GM21786 (cell line): ENCODE measurements at regions not wholly inside any gene's neighbourhood (a gene's known extent, or its start where the extent isn't known, plus 50 kb on each side); places are given as distances from the start of the nearest gene placed in this dataset.

ENCODE experiments used
- ATAC-seq: cut with Tn5 transposase; IDR thresholded peaks from one replicate; pipeline ENCODE4 v1.9.1; 2021; ENCODE audit not compliant: unreplicated experiment

DNA sequence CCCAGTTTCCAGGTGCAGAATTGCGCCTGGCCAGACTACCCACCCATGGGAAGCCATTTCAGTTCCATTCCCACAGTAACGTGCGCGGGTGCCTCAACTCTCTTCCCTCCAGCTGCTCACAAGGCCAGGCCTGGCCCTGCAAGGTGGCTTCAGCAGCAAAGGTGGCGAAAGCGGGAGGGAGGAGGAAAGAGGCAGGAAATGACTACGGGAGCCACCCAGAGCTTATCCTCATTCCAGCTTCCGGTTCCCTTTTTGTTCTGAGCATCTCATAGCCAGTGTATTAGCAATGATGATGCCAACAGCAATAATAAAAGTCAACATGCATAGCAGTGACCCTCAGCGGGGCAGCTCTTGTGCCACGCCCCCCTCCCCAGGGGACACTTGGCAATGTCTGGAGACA is 101.5 kb upstream of the BOD1 start:
- ATAC-seq = no peak

DNA sequence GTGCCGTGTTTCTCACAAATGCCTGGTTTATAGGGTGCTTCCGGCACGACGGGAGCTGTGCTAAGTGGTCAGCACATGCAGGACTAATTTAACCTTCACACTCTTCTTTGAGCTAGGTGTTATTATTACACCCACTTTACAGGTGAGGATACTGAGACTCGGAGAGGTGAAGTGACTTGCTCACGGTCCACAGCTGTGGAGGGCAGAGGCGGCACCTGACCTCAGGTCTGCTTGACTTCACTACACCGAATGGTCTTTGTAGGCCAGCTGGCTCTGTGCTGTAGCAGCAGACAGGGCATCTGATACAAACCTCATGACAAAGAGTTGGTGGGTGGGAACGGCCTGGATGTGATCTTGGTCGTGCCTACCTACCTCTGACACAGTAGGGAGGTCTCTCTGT is 102.0 kb upstream of the BOD1 start:
- no peak for ATAC-seq

DNA sequence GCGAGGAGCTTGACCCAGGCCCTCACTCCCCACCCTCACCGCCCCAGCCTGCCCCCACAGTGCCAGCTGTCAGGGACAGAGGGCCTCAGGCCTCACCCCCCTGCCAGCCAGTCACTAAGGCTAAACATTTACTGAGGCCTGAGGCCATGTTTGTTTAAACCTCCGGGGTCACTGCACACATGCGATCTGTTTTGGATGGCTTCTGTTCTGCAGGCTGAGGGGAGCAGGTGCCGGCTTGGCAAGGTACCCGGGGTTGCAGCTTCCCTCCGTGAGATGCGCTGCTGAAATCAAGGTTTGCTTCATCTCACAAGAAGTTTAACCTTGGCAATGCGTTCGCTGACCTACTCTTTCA is 103.3 kb upstream of the BOD1 start:
- no peak for ATAC-seq

- no peak for ATAC-seq
Observed at GRCh38 chr5:173720286-173720952, 104.0 kb upstream of the BOD1 start.

- no peak for ATAC-seq
Observed at GRCh38 chr5:173720953-173721600, 104.6 kb upstream of the BOD1 start.

- no peak for ATAC-seq
Observed at GRCh38 chr5:173721601-173722232, 105.3 kb upstream of the BOD1 start.

GRCh38 chr5:173726846-173727557 is 110.6 kb upstream of the BOD1 start:
- ATAC-seq = no peak

- no peak for ATAC-seq
Observed at GRCh38 chr5:173727839-173728778, 111.7 kb upstream of the BOD1 start.

GRCh38 chr5:173729079-173729765 is 112.8 kb upstream of the BOD1 start:
- ATAC-seq = no peak

DNA sequence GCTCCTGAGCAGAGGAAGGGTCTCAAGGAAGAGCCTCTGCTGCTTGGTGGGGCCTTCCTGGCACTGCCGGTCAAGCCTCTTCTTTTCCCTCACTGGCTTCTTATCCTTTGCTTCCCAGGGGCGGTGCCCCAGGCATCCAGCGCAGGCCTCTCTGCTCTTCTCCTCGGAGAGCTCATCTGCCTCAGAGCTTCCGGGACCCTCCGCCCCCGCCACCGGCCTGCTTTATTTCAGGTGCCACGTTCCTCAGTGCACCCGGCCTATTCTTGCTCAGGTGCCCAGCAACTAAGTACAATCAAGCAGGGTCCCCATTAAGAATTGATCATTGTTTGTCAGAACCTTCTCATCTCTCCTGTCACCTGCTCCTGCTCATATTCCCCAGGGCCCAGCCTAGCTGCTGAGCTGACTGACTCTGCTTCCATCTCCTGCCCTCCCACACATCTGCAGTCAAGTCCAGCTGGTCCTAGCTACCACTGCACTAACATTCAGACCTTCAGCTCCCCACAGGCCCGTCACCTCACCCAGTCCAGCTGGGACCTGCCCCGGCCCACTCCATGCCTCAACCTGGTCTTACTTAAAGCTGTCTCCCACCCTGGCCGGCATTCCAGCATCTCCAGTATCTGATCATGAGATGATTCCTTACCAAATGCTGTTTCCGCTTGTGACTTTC is 114.3 kb upstream of the BOD1 start:
- no peak for ATAC-seq

- no peak for ATAC-seq
Observed at GRCh38 chr5:173733021-173733420, 116.6 kb upstream of the BOD1 start.

GRCh38 chr5:173733425-173733824 is 117.0 kb upstream of the BOD1 start:
- ATAC-seq = no peak

GRCh38 chr5:173733831-173734501 is 117.5 kb upstream of the BOD1 start:
- ATAC-seq = peak; percentile 29

- ATAC-seq = no peak
Observed at GRCh38 chr5:173734716-173735115, 118.3 kb upstream of the BOD1 start.

GRCh38 chr5:173735184-173735583 is 118.7 kb upstream of the BOD1 start:
- no peak for ATAC-seq

DNA sequence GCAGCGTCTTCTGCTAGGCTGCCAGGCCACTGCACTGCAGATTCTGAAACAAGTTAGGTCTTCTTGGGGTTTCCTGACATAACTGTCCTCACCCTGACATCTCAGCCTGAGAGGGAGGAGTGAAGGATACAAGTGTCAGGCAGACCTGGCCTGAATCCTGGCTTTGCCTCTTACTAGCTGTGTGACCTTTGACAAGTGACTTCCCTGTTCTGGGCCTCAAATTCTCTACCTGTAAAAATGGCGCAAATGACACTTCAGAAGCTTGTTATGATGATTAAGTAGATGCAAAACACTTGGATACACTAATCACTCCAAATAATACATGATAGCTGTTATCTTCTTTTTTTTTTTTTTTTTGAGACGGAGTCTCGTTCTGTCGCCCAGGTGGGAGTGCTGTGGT is 119.2 kb upstream of the BOD1 start:
- no peak for ATAC-seq

DNA sequence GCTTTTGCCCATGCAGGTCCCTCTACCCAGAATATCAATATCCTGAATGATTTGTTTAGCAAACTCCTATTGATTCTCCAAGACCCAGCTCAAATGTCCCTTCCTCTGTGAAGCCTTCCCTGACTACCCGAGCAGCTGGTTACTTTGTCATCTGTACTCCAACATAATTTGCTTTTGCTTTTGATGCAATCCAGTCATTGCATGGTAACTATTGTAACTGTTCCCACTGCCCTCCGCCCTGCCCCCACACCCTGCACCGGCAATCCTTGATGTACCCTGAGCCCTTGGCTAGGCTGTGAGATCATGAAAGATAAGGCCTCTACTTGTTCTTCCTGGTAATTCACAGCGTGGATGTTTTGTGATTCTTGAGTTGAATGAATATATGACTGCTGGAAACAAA is 119.9 kb upstream of the BOD1 start:
- ATAC-seq = no peak

GRCh38 chr5:173736923-173737412 is 120.5 kb upstream of the BOD1 start:
- ATAC-seq = peak; percentile 85

DNA sequence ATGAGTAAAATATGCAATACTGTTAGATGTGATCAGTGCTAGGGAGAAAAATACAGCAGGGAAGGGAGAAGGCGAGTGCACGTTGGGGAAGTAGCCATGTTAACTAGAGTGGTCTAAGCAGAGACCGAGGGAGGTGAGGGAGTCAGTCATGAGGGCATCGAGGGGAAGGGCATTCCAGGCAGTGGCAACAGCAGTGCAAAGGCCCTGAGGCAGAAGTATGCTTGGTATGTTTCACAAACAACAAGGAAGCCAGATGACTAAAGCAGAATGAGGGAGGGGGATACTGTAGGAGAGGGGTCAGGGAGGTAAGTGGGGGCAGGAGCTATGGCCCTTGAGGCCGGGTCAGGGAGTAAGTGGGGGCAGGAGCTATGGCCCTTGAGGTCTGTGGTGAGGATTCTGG is 123.3 kb upstream of the BOD1 start:
- ATAC-seq = no peak
